A549 (cell line): ENCODE measurements at regions not wholly inside any gene's neighbourhood (a gene's known extent, or its start where the extent isn't known, plus 50 kb on each side); places are given as distances from the start of the nearest gene placed in this dataset.

Experiments used
- ATAC-seq, 2 experiments: fragments of 200-7000 bp in 1 of 2; fragments of >200 bp in 1 of 2; cut with Nextera tagmentation in 1 of 2; cut with Tn5 transposase in 1 of 2; 3 replicates each; pipeline versions ENCODE4 v1.8.0 to v1.9.1; 2018 to 2020; ENCODE audit warnings: mild to moderate bottlenecking in 1 of 2, moderate library complexity in 1 of 2
- CTCF ChIA-PET: fragments of 300-600 bp; sonication (Branson Sonifier 250); formaldehyde crosslinking; extraction: SDS; loops from one replicate; lab custom pipeline; 2021; ENCODE audit warnings: antibody characterized with exemption, inconsistent platforms; lab: Yijun Ruan, JAX
- POLR2A ChIA-PET: fragments of 350-600 bp; formaldehyde crosslinking; extraction: SDS; loops from one replicate; lab custom pipeline; 2021; ENCODE audit warnings: antibody characterized with exemption, inconsistent platforms; lab: Yijun Ruan, JAX
- DNase-seq, 2 experiments: peaks; one replicate each; pipeline versions ENCODE4 v3.0.0 to v3.0.0-alpha.2; 2011 to 2016; ENCODE audit warnings: low read depth in 1 of 2, low spot score in 1 of 2
- FAIRE-seq: peaks from 2 replicates; lab custom pipeline; 2011; peaks lifted over from hg19 to GRCh38; lab: Jason Lieb, UNC
- H3K27ac ChIP-seq, 2 experiments: fragments of >200 bp; sonication (Bioruptor Twin); formaldehyde crosslinking; 3 replicates each; pipeline ENCODE4 v1.5.1; 2016 to 2017
- H3K4me1 ChIP-seq: fragments of >200 bp; sonication (Bioruptor Twin); formaldehyde crosslinking; 3 replicates; pipeline ENCODE4 v1.6.1; 2016
- H3K4me2 ChIP-seq: fragments of >200 bp; sonication (Bioruptor Twin); formaldehyde crosslinking; 3 replicates; pipeline ENCODE4 v1.6.1; 2016
- H3K4me3 ChIP-seq: fragments of >200 bp; sonication (Bioruptor Twin); formaldehyde crosslinking; 3 replicates; pipeline ENCODE4 v1.5.1; 2016
- H3K9me3 ChIP-seq: fragments of >200 bp; sonication (Bioruptor Twin); formaldehyde crosslinking; 3 replicates; pipeline ENCODE4 v1.6.1; 2016
- CEBPB ChIP-seq, 2 experiments: fragments of >200 bp in 1 of 2; sonication (Bioruptor Twin) in 1 of 2; formaldehyde crosslinking in 1 of 2; IDR thresholded peaks; 2 replicates each; pipeline ENCODE4 v1.6.1; 2012 to 2016
- CHD2 ChIP-seq: fragments of 150-350 bp; IDR thresholded peaks from 2 replicates; pipeline ENCODE4 v1.6.1; 2014; ENCODE audit warnings: low read length; ENCODE audit not compliant: partially characterized antibody
- GATA3 ChIP-seq: IDR thresholded peaks from 2 replicates; pipeline ENCODE4 v1.6.1; 2012; ENCODE audit warnings: borderline replicate concordance
- HEYL ChIP-seq: fragments of 250-450 bp; sonication (Bioruptor Pico); IDR thresholded peaks from 2 replicates; pipeline ENCODE4 v1.8.0; 2021; ENCODE audit warnings: mild to moderate bottlenecking, moderate library complexity
- HOXB13 ChIP-seq: fragments of 250-450 bp; sonication (Bioruptor Pico); IDR thresholded peaks from 2 replicates; pipeline ENCODE4 v1.5.0; 2020; ENCODE audit warnings: low read depth, mild to moderate bottlenecking, moderate library complexity
- JUN ChIP-seq, 2 experiments: fragments of >200 bp; sonication (Bioruptor Twin); formaldehyde crosslinking; IDR thresholded peaks; 2 replicates in 1 of 2; 3 replicates in 1 of 2; pipeline ENCODE4 v1.6.1; 2016 to 2017
- KDM1A ChIP-seq: fragments of 200-600 bp; sonication (generic); IDR thresholded peaks from 2 replicates; pipeline ENCODE4 v1.6.1; 2016; ENCODE audit warnings: low read depth, mild to moderate bottlenecking
- KDM5A ChIP-seq: fragments of 200-600 bp; sonication (generic); IDR thresholded peaks from 2 replicates; pipeline ENCODE4 v1.6.1; 2016; ENCODE audit warnings: antibody characterized with exemption, mild to moderate bottlenecking
- MAFK ChIP-seq: fragments of 450-650 bp; IDR thresholded peaks from 2 replicates; pipeline ENCODE4 v1.6.1; 2014; ENCODE audit not compliant: partially characterized antibody
- MAZ ChIP-seq: fragments of 150-350 bp; IDR thresholded peaks from 2 replicates; pipeline ENCODE4 v1.6.1; 2014; ENCODE audit warnings: antibody characterized with exemption, low read depth, low read length, borderline replicate concordance
- NPAS2 ChIP-seq: fragments of 250-450 bp; sonication (Bioruptor Pico); IDR thresholded peaks from 2 replicates; pipeline ENCODE4 v1.8.0; 2022; ENCODE audit warnings: mild to moderate bottlenecking, moderate library complexity, borderline replicate concordance
- RCOR1 ChIP-seq: fragments of 150-350 bp; IDR thresholded peaks from 2 replicates; pipeline ENCODE4 v1.6.1; 2014; ENCODE audit warnings: antibody characterized with exemption, low read length, low read depth
- RNF2 ChIP-seq: fragments of 200-600 bp; sonication (generic); IDR thresholded peaks from 2 replicates; pipeline ENCODE4 v1.6.1; 2016; ENCODE audit warnings: low read depth, mild to moderate bottlenecking, antibody characterized with exemption, moderate library complexity, borderline replicate concordance
- SREBF2 ChIP-seq: fragments of 450-650 bp; IDR thresholded peaks from 2 replicates; pipeline ENCODE4 v1.6.1; 2014; ENCODE audit warnings: mild to moderate bottlenecking, moderate library complexity
- TP53 ChIP-seq: fragments of 250-450 bp; sonication (Bioruptor Pico); IDR thresholded peaks from 2 replicates; pipeline ENCODE4 v1.5.0; 2021; ENCODE audit warnings: mild to moderate bottlenecking, moderate library complexity
- ZFP36 ChIP-seq: fragments of 450-650 bp; IDR thresholded peaks from 2 replicates; pipeline ENCODE4 v1.6.1; 2014; ENCODE audit warnings: borderline replicate concordance; ENCODE audit not compliant: partially characterized antibody
- ZNF302 ChIP-seq: fragments of 250-450 bp; sonication (Bioruptor Pico); IDR thresholded peaks from 2 replicates; pipeline ENCODE4 v1.9.0; 2021; ENCODE audit warnings: inconsistent platforms, mild to moderate bottlenecking, moderate library complexity
- WGBS: methylation state at CpG from one replicate; pipeline ENCODE4 v1.1.6; 2017; ENCODE audit errors: missing lambda C conversion rate; 5-methylcytosine and 5-hydroxymethylcytosine counted together
- TF ChIP-seq, protein P1 (sequence below): fragments of 450-650 bp; IDR thresholded peaks from 2 replicates; pipeline ENCODE4 v1.6.1; 2014; ENCODE audit warnings: antibody characterized with exemption
- TF ChIP-seq, protein P2 (sequence below): fragments of >200 bp; sonication (Bioruptor Twin); formaldehyde crosslinking; IDR thresholded peaks from 3 replicates; pipeline ENCODE4 v1.6.1; 2016
- TF ChIP-seq, protein P3 (sequence below): fragments of >200 bp; sonication (Bioruptor Twin); formaldehyde crosslinking; IDR thresholded peaks from 2 replicates; pipeline ENCODE4 v1.6.1; 2016

DNA sequence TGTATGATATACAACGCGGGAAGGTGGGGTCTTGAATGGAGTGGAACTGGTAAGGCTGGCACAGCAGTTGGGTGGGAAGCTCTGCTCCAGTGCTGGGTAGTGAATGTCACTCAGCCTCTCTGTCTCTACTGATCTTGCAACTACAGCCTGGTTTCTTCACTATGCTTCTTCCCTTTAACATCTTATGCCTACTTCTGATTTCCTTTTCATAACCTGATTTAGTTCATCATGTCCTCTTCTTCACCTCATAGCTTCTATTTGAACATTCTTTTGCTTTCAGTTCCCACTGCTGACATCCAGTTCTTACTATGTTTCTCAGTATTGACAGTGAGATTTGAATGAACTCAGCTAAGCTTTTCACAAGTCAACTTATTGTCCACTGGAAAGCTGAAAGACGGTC, 286.2 kb downstream of the ARL6IP6 start:
- no peaks in the 10 kb centered on the region for H3K9me3 ChIP-seq
- no peak overlapping the region for H3K27ac ChIP-seq
- no peak overlapping the region for H3K4me2 ChIP-seq
- no peak overlapping the region for H3K4me3 ChIP-seq
- CTCF ChIA-PET: interaction anchor here (0.9 kb wide), 1 partner anchor 158 kb away, joined by 3 read pairs; no protein-coding TSS in a partner anchor
- WGBS: 67% methylated on average over 3 of the region's 3 CpGs
- DNase-seq: no peak
- TF ChIP-seq GATA3 (no peak), RNF2 (no peak), CHD2 (no peak), KDM1A (no peak), MAFK (no peak), NPAS2 (no peak), MAZ (no peak), HEYL (CRISPR knock-in tag) (no peak), JUN (IDR thresholded peaks at IDR 0.05) (no peak)
- TF ChIP-seq, protein P1, sequence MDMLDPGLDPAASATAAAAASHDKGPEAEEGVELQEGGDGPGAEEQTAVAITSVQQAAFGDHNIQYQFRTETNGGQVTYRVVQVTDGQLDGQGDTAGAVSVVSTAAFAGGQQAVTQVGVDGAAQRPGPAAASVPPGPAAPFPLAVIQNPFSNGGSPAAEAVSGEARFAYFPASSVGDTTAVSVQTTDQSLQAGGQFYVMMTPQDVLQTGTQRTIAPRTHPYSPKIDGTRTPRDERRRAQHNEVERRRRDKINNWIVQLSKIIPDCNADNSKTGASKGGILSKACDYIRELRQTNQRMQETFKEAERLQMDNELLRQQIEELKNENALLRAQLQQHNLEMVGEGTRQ: no peak
- TF ChIP-seq, protein P2, sequence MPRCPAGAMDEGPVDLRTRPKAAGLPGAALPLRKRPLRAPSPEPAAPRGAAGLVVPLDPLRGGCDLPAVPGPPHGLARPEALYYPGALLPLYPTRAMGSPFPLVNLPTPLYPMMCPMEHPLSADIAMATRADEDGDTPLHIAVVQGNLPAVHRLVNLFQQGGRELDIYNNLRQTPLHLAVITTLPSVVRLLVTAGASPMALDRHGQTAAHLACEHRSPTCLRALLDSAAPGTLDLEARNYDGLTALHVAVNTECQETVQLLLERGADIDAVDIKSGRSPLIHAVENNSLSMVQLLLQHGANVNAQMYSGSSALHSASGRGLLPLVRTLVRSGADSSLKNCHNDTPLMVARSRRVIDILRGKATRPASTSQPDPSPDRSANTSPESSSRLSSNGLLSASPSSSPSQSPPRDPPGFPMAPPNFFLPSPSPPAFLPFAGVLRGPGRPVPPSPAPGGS: no peak
- H3K4me1 ChIP-seq: no peaks in the 10 kb centered on the region
- POLR2A ChIA-PET: no interaction called here
- no peak for FAIRE-seq
- no peak; a peak in 1 of 6 replicates for ATAC-seq

DNA sequence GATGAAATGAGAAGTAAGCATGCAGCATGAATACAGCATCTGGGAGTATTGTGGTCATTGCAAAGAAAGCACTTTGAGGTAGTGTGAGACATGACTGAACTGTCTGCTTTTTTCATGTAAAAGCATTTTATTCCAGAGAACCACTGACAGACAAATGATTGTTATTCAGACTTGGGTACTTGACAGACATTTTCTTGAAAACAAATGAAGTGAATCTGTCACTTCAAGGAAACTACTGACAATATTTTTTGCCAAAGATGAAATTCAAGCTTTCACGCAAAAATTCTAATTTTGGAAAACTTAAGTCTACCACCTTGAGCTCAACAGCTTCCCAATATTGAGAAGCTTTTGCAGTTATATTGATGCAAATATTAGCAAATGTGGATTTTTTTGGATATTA, 255.7 kb downstream of the ARL6IP6 start:
- no peak overlapping the region for H3K27ac ChIP-seq
- FAIRE-seq: no peak
- 0% methylated on average over 1 of the region's 1 CpG for WGBS
- no peak for DNase-seq
- ATAC-seq: no peak
- H3K4me2 ChIP-seq: no peak overlapping the region
- H3K9me3 ChIP-seq: no peaks in the 10 kb centered on the region
- ChIA-PET POLR2A (no interaction called here), CTCF (no interaction called here)
- no peak for TF ChIP-seq RNF2
- H3K4me3 ChIP-seq: no peak overlapping the region
- no peaks in the 10 kb centered on the region for H3K4me1 ChIP-seq

DNA sequence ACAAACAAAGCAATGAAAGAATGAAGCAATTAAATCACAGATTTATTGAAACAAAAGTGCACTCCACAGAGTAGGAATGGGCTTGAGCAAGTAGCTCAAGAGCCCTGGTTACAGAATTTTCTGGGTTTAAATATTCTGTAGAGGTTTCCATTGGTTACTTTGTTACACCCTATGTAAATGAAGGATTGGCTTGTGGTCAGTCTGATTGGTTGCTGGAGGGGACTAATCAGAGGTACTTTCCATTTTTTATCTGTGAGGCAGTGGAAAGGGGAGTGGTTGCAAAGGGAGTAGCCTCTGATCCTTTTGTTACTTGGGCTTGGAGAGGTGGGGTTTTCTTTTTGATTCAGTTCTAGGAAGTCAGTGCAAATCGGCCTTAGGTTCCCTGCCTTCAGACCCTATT, 253.3 kb downstream of the ARL6IP6 start:
- Histone ChIP-seq H3K27ac (no peak overlapping the region), H3K4me1 (no peaks in the 10 kb centered on the region), H3K9me3 (no peaks in the 10 kb centered on the region), H3K4me3 (no peak overlapping the region), H3K4me2 (no peak overlapping the region)
- TF ChIP-seq RCOR1 (no peak), NPAS2 (no peak), ZFP36 (no peak), KDM5A (no peak), CEBPB (IDR thresholded peaks at IDR 0.05) (no peak), TP53 (CRISPR knock-in tag) (no peak), ZNF302 (CRISPR knock-in tag) (no peak), HOXB13 (CRISPR knock-in tag) (no peak), SREBF2 (no peak)
- TF ChIP-seq, protein P2: no peak
- TF ChIP-seq, protein P3, sequence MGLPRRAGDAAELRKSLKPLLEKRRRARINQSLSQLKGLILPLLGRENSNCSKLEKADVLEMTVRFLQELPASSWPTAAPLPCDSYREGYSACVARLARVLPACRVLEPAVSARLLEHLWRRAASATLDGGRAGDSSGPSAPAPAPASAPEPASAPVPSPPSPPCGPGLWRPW: no peak
- CTCF ChIA-PET: no interaction called here
- ATAC-seq: no peak
- FAIRE-seq: no peak
- 0% methylated on average over 1 of the region's 1 CpG for WGBS
- no peak for DNase-seq
- POLR2A ChIA-PET: no interaction called here
